NCI-H82 (cell line): ENCODE measurements at regions not wholly inside any gene's neighbourhood (a gene's known extent, or its start where the extent isn't known, plus 50 kb on each side); places are given as distances from the start of the nearest gene placed in this dataset.

ENCODE experiments used
- DNase-seq: peaks from one replicate; lab custom pipeline; 2025; lab: John Stamatoyannopoulos, UW

- no peak for DNase-seq
Observed at GRCh38 chr2:43107679-43108078, 118.7 kb downstream of the ZFP36L2 start.

DNA sequence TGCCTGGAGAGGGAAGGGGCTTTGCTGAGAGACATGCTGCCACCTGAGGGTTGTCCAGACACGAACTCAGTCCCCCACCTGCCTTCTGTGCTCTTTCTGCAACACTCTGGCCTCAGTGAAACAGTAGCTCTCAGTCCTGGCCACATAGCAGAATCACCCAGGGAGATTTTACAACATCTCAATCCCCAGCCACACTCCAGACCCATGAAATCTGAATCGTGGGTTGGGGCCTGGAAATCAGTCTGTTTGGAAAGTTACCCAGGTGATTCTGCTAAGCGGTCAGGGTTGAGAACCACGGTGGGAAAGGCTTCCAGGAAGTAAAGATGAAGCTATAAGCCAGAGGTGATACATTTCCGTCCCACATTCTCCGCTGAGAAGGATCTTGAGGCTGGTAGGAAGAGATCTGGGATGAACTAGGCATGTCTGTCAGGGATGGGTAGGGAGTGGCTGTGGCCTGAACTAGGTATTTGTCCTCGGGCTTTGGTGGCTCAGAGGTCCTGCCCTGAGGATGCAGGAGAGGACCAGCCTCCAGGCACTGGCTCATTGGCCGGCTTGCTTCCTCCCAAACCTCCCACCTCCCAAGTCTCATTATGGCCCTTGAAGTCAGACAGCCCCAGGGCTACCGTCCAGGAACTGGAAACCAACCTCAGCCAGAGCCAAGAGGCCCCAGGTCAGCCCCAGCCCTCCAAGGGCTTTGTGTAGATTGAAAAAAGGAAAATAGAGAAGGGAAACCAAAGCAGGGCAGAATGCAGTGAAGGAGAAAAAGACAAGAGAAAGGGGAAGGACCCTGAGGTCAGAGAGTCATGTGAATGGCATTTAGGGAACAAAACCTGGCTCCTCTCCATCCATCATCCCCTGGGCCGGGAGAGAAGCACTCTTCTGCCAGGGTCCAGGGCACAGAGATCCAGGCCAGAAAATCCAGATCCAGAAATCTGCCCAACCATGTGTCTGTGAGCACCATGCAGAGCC, 119.6 kb downstream of the ZFP36L2 start:
- no peak for DNase-seq

- no peak for DNase-seq
Observed at GRCh38 chr2:43105586-43106558, 120.5 kb downstream of the ZFP36L2 start.

DNA sequence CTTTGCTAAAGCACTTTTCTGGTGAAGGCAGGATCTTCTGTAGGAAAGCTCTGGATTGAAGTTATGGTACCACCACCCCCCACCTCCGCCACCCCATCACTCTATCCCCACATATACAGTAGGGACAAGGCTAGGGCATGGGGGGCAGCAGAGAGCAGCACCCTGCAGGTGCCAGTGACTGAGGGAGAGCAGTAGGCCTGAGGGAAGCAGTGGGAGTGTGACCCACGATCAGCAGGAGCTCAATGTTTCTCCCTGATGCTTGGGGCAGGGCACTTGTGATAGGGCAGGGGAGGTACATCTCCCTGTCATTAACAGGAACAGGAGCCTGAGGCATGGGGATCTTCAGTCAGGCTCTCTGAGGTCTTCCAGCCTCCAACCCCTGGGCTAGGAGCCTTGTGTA, 121.6 kb downstream of the ZFP36L2 start:
- no peak for DNase-seq

- no peak for DNase-seq
Observed at GRCh38 chr2:43104106-43104505, 122.3 kb downstream of the ZFP36L2 start.

DNA sequence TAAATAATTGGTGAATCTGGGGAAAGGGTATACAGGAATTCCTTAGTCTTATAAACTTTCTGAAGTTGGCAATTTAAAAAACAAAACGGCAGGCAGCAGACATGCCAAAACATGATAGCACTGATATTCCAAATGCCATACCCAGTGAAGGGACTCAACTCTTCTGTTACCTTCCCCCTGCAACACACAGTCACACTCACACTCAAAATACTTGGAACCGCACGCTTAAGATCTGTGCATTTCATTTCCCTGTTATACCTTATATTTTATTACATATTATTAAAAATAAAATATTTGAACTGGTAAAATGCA, 123.4 kb downstream of the ZFP36L2 start:
- no peak for DNase-seq

DNA sequence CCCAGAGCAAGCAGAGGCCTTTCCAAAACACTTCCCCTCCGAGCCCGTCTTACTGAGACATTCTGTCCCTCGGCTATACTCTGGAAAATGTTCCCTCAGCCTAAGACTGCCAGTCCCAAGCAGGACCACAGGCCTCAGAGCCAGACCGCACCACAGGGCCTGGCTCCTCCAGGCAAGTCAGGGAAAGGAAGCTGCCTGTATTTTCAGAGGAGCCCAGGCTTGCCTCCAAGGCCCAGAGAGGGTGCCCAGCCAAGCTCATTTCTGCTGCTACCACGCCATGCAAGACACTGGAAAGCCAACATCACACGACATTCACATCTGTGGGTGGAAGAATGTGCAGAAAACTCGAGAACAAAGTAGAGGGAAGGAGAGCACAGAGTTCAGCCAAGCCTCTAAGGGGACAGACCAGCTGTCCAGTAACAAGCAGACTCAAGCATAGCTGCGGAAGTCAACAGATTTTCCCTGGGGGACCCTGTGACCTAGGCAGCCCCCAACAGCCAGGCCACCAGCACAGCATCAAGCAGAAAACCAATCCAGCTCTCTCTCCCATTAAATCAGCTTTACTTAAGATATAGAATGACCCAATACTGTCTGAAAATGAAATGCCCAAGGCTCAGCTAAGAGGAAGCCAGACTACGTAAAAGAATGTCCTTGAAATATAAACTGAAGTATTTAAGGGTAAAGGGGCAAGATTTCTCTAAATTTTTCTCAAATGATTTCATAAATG, 123.9 kb downstream of the ZFP36L2 start:
- DNase-seq = no peak

DNA sequence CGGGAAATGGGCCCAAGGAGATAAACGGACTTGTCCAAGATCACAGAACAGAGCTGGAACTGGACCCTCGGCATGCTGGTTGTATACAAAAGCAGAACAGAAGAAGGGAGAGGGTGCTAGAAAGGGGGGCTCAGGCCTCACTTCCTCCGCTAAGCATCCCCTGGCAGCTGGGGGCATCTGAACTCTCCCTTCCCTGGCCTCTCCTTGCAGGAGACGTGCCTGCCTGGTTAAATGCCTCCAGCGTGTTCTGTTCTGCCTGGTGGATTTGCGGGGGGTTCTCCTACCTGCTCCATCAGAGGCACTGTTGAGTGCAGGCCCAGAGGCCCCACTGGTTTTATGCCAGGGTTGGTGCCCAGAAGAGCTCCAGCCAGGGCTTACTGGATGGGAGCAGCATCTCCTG, 124.7 kb downstream of the ZFP36L2 start:
- DNase-seq = no peak

DNA sequence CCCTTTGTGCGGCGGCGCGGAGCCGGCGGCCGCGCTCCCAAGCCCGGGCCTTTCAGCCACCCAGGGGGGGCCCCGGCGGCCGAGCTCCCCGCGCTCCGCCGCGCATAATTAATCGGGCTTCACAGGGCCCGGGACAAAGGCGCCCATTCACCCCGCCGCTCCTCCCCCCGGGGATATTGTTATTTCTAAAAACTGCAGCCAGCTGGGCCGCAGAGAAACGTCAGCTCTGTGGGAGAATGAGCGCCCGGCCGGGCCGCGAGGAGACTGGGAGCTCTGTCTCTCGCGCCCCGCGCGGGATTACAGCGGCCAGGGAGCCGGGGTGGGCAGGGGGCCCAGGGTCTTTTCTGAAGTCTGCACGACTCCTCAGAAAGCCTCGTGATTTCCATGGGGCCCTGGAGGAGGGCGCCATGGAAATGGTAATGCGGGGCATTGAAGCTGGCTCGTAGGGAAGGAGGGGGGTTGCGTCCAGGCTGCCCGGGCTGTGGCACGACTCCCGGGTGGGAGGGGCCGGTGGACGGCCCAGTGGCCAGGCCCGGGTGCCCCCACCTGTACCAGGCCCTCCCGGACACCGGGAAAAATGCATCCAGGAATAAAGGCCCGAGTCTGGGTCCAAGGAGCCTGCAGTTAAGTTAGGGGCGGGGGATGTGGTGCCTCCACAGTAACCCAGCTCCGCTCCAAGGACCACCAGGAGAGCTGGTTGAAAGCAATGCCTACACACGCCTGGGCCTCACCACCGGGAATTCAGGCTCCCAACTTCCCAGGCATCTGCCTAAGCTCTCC, 125.3 kb downstream of the ZFP36L2 start:
- DNase-seq = no peak

DNA sequence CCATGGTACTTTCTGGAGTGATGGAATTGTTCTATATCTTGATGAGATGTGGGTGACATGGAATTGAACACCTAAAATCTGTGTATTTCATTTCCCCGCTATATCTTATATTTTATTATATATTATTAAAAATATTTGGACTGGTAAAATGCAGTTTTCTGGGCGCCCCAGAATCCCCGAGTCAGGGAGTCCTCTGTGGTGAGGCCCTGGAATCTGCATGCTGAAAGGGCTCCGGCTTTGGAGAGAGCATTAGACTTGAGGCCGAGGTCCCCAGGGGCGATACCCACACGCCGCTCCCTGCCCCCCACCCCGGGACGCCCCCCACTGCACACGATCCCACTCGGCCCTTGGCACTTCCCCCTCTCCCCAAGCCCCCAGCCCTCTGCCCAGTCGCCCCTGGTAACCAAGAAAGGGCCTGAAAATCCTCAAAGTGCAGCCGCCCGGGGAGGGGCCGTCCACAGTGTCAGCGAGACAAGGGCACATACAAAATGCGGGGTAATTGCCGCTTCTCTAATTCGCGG, 126.0 kb downstream of the ZFP36L2 start:
- DNase-seq = no peak

GRCh38 chr2:43099797-43100196, 126.6 kb downstream of the ZFP36L2 start:
- no peak for DNase-seq

DNA sequence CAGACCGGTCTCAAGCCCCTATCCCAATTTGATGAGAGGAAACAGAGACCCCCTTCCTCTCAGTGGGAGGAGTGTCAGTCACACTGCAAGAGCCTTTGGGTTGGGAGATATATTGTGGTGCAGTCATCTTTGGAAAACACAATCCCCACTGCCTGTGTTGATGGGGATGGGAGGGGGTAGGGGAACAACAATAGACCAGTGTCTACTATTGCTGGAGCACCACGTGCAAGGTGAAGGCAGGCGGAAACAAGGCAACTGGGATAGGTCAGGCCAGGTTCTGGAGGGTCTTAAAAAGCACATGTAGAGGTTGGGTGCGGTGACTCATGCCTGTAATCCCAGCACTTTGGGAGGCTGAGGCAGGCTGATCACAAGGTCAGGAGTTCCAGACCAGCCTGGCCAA, 127.9 kb downstream of the ZFP36L2 start:
- no peak for DNase-seq

- no peak for DNase-seq
Observed at GRCh38 chr2:43097644-43098408, 128.6 kb downstream of the ZFP36L2 start.

DNA sequence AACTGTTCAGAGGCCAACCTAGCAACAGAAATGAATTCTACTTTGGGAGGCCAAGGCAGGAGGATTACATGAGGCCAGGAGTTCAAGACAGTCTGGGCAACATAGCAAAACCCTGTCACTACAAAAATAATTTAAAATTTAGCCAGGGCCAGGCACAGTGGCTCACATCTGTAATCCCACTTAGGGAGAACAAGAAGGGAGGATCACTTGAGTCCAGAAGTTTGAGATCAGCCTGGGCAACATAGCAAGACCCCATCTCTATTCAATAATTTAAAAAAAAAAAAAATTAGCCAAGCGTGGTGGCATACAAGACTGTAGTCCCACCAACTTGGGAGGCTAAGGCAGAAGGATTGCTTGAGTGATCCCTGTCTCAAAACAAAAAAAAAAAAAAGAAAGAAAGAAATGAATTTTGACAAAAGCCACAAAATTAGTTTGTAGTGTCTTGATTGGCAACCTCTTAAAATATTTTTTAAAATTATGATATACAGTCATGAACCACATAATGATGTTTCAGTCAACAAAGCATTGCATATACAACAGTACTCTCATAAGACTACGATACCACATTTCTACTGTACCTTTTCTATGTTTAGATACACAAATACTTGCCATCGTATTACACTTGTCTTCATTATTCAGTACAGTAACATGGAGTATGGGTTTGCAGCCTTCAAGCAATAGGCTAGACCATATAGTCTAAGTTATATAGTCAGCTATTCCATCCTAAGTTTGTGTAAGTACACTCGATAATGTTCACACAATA, 130.7 kb downstream of the ZFP36L2 start:
- DNase-seq = no peak

DNA sequence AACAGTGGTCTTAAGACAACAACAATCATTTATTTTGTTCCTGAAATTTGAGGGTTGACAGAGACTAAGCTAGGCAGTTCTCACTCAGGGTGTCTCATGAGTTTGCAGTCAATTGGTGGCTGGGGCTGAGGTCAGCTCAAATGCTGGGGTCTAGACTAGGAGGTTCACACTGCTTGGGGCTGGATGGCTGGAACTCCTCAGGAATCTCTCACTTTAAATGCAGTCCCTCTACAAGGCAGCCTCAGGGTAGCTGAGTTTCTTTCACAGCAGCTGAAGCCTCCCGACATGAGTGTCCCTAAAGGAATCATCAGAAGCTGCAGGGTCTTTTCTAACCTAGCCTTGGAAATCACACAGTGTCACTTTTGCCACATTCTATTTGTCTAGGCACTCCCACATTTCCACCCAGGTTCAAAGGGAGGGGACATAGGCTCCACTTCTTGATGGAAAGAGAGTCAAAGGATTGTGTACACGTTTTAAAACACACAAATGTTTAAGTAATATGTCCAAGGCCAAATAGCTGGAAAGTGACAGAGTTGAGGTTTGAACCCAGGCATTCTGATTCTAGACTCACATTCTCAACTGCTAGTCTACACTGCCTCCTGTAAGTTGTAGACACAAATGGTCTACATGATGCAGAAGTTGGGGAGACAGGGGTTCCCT, 133.8 kb downstream of the ZFP36L2 start:
- no peak for DNase-seq

DNA sequence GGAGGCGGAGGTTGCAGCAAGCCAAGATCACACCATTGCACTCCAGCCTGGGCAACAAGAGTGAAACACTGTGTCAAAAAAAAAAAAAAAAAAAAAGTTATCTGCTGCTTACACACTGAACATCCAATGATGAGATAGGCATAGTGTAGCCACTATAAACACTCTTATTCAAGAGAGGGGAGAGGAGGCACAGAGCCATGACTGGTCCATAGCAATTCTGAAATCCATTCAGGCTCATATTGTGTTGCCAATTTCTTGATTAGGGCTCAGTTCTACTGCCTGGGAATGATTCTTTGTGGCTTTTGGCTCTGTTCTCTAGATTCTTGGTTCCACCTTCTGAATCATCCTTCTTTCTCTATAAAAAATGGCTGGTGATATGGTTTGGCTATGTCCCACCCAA, 136.1 kb downstream of the ZFP36L2 start:
- DNase-seq = no peak

- DNase-seq = no peak
Observed at GRCh38 chr2:43088143-43089073, 138.0 kb downstream of the ZFP36L2 start.

GRCh38 chr2:43087413-43087812, 139.0 kb downstream of the ZFP36L2 start:
- no peak for DNase-seq
